ENCODE measurements at regions not wholly inside any gene's neighbourhood (a gene's known extent, or its start where the extent isn't known, plus 50 kb on each side); places are given as distances from the start of the nearest gene placed in this dataset.

DNA sequence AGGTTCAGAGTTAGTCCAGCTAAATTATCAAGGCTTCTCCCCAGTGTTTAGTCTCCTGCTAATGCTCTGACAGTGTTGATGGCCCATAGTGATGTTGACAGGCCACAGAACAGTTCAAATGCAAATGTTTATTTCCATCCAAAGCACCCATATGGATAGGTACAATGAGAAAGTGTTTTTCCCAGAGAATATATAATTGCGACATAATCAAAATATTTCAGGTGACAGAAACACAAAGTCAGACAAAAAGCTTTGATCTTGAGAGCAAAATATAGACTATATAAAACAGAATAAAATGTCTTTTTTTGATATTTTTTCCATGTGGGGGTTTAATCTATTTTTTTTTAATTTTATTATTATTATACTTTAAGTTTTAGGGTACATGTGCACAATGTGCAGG is 642.3 kb upstream of the SEMA3D start:
- dilution Hi-C loops (cut with MboI; ENCODE audit: extremely low pct_ligation_motif_present, low sequenced_read_pairs): no loop called here
- no peak overlapping the region for H3K27ac ChIP-seq (ENCODE audit: control insufficient read depth, insufficient read depth, low read length)
- FAIRE-seq: no peak
- H3K4me1 ChIP-seq (ENCODE audit: control insufficient read depth, extremely low read depth, insufficient read depth, low read length): no peaks in the 10 kb centered on the region
- no peak overlapping the region for H3K4me2 ChIP-seq (ENCODE audit: control insufficient read depth, extremely low read depth, insufficient read depth, low read depth, low read length)
- no peak for TF ChIP-seq EZH2 (IDR thresholded peaks at IDR 0.05; ENCODE audit: low read length)
- TF ChIP-seq, protein P1, sequence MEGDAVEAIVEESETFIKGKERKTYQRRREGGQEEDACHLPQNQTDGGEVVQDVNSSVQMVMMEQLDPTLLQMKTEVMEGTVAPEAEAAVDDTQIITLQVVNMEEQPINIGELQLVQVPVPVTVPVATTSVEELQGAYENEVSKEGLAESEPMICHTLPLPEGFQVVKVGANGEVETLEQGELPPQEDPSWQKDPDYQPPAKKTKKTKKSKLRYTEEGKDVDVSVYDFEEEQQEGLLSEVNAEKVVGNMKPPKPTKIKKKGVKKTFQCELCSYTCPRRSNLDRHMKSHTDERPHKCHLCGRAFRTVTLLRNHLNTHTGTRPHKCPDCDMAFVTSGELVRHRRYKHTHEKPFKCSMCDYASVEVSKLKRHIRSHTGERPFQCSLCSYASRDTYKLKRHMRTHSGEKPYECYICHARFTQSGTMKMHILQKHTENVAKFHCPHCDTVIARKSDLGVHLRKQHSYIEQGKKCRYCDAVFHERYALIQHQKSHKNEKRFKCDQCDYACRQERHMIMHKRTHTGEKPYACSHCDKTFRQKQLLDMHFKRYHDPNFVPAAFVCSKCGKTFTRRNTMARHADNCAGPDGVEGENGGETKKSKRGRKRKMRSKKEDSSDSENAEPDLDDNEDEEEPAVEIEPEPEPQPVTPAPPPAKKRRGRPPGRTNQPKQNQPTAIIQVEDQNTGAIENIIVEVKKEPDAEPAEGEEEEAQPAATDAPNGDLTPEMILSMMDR (optimal IDR thresholded peaks at IDR 0.05 in 1 of 3, IDR thresholded peaks at IDR 0.05 in 1 of 3, conservative IDR thresholded peaks at IDR 0.05 in 1 of 3; ENCODE audit: extremely low read depth in 1 of 3, insufficient read depth in 2 of 3, low read length in 3 of 3): no peak
- H3K79me2 ChIP-seq (ENCODE audit: control insufficient read depth, insufficient read depth, low read length): no peaks in the 10 kb centered on the region
- no peaks in the 10 kb centered on the region for H3K36me3 ChIP-seq (ENCODE audit: control insufficient read depth in 2 of 2, extremely low read depth in 1 of 2, insufficient read depth in 2 of 2, low read length in 2 of 2)
- H3K27me3 ChIP-seq (ENCODE audit: control insufficient read depth, extremely low read depth, insufficient read depth, low read length): no peaks in the 10 kb centered on the region
- no peak for DNase-seq (ENCODE audit: low read depth, low spot score)
- no peak overlapping the region for H3K9ac ChIP-seq (ENCODE audit: control insufficient read depth, extremely low read depth, insufficient read depth, low read length)
- no peaks in the 10 kb centered on the region for H3K9me3 ChIP-seq (ENCODE audit: control insufficient read depth, low read depth, low read length)
- no peaks in the 10 kb centered on the region for H4K20me1 ChIP-seq (ENCODE audit: control insufficient read depth, extremely low read depth, insufficient read depth, low read length)
- no peaks in the 10 kb centered on the region for H3K9me1 ChIP-seq (ENCODE audit: control insufficient read depth, extremely low read depth, insufficient read depth, low read length)
- no peak overlapping the region for H2AFZ ChIP-seq (ENCODE audit: control insufficient read depth, low read length)
- H3K4me3 ChIP-seq (ENCODE audit: control insufficient read depth in 2 of 3, extremely low read depth in 1 of 3, insufficient read depth in 2 of 3, low read depth in 1 of 3, low read length in 3 of 3): no peak overlapping the region

DNA sequence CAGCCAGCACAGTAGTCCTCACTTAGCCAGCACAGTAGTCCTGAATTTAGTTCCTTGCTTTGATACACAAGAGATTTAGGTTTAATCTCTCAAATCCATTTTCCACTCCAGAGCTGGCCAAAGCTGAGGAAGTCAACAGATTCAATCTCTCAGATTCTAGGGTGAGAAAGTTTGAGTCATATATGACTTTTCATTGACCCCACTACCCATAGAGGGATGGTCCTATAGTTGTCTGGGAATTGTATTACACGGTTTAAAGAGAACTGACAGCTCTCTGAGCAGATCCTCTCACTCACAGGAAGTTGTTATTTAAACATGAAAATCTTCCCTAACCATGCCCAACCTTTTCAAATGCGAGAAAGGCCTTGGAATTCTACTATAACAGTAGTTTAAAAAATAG is 641.8 kb upstream of the SEMA3D start:
- Histone ChIP-seq H3K27ac (ENCODE audit: control insufficient read depth, insufficient read depth, low read length) (no peak overlapping the region), H3K4me3 (ENCODE audit: control insufficient read depth in 2 of 3, extremely low read depth in 1 of 3, insufficient read depth in 2 of 3, low read depth in 1 of 3, low read length in 3 of 3) (no peak overlapping the region), H3K4me2 (ENCODE audit: control insufficient read depth, extremely low read depth, insufficient read depth, low read depth, low read length) (no peak overlapping the region), H2AFZ (ENCODE audit: control insufficient read depth, low read length) (no peak overlapping the region), H3K9me3 (ENCODE audit: control insufficient read depth, low read depth, low read length) (no peaks in the 10 kb centered on the region), H3K9ac (ENCODE audit: control insufficient read depth, extremely low read depth, insufficient read depth, low read length) (no peak overlapping the region), H3K36me3 (ENCODE audit: control insufficient read depth in 2 of 2, extremely low read depth in 1 of 2, insufficient read depth in 2 of 2, low read length in 2 of 2) (no peaks in the 10 kb centered on the region), H3K9me1 (ENCODE audit: control insufficient read depth, extremely low read depth, insufficient read depth, low read length) (no peaks in the 10 kb centered on the region), H3K79me2 (ENCODE audit: control insufficient read depth, insufficient read depth, low read length) (no peaks in the 10 kb centered on the region), H3K4me1 (ENCODE audit: control insufficient read depth, extremely low read depth, insufficient read depth, low read length) (no peaks in the 10 kb centered on the region), H3K27me3 (ENCODE audit: control insufficient read depth, extremely low read depth, insufficient read depth, low read length) (no peaks in the 10 kb centered on the region), H4K20me1 (ENCODE audit: control insufficient read depth, extremely low read depth, insufficient read depth, low read length) (no peaks in the 10 kb centered on the region)
- dilution Hi-C loops (cut with MboI; ENCODE audit: extremely low pct_ligation_motif_present, low sequenced_read_pairs): no loop called here
- DNase-seq (ENCODE audit: low read depth, low spot score) (no peak), FAIRE-seq (no peak)
- no peak for TF ChIP-seq EZH2 (IDR thresholded peaks at IDR 0.05; ENCODE audit: low read length)
- TF ChIP-seq, protein P1 (optimal IDR thresholded peaks at IDR 0.05 in 1 of 3, IDR thresholded peaks at IDR 0.05 in 1 of 3, conservative IDR thresholded peaks at IDR 0.05 in 1 of 3; ENCODE audit: extremely low read depth in 1 of 3, insufficient read depth in 2 of 3, low read length in 3 of 3): no peak

Measured in keratinocyte (primary cell).